Type B pancreatic cell (in vitro differentiated cells): ENCODE measurements at regions not wholly inside any gene's neighbourhood (a gene's known extent, or its start where the extent isn't known, plus 50 kb on each side); places are given as distances from the start of the nearest gene placed in this dataset.

Source experiments
- DNase-seq: peaks from one replicate; pipeline ENCODE4 v3.0.0; 2021; ENCODE audit warnings: mixed read lengths; ENCODE audit not compliant: unreplicated experiment; ENCODE audit errors: extremely low spot score
- H3K27ac Mint-ChIP-seq: 2 replicates; pipeline ENCODE4 v1.8.0; 2021; ENCODE audit warnings: mild to moderate bottlenecking, mixed read lengths
- H3K27me3 Mint-ChIP-seq: 2 replicates; pipeline ENCODE4 v1.8.0; 2021; ENCODE audit warnings: mixed read lengths
- H3K36me3 Mint-ChIP-seq: 2 replicates; pipeline ENCODE4 v1.8.0; 2021; ENCODE audit warnings: mixed read lengths
- H3K4me1 Mint-ChIP-seq: one replicate; pipeline ENCODE4 v1.8.0; 2021; ENCODE audit warnings: mixed read lengths; ENCODE audit not compliant: unreplicated experiment
- H3K4me3 Mint-ChIP-seq: 2 replicates; pipeline ENCODE4 v1.8.0; 2021; ENCODE audit warnings: mild to moderate bottlenecking, mixed read lengths
- H3K9me3 Mint-ChIP-seq: 2 replicates; pipeline ENCODE4 v1.8.0; 2021; ENCODE audit warnings: mixed read lengths
- CTCF ChIP-seq: fragments of 200-600 bp; sonication (generic); conservative IDR thresholded peaks from 2 replicates; pipeline ENCODE4 v1.5.0; 2021; ENCODE audit warnings: antibody characterized with exemption, mild to moderate bottlenecking

DNA sequence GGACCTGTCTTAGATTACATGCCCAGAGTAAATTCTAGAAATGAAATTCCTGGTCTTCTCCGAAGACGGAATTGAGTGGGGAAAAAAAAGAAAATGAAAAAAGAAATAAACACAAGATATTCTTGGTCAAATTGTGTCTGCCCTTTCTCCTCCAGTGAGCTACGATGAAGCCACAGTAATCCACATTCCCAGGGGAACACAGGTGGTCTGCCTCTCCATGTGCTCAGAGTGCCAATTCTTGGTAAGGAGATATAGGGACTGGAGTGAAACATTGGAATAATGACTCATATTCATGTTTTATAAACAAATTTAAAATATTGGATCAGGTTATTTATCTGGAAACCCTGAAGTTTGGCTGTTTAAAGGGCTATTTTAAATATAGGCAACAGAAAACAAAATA, 54.2 kb upstream of the MGST2 start:
- Mint-ChIP-seq H3K4me3 (no peak overlapping the region), H3K9me3 (no peaks in the 10 kb centered on the region), H3K4me1 (peaks cover 8% of the 10 kb centered on the region), H3K36me3 (no peaks in the 10 kb centered on the region), H3K27ac (no peak overlapping the region), H3K27me3 (peaks cover 3% of the 10 kb centered on the region)
- TF ChIP-seq CTCF: no peak
- DNase-seq: no peak

GRCh38 chr4:139609647-139610046, 53.6 kb upstream of the SETD7 start:
- H3K36me3 Mint-ChIP-seq: no peaks in the 10 kb centered on the region
- TF ChIP-seq CTCF: no peak
- DNase-seq: no peak
- peaks cover 17% of the 10 kb centered on the region for H3K4me1 Mint-ChIP-seq
- no peak overlapping the region for H3K4me3 Mint-ChIP-seq
- peaks cover 7% of the 10 kb centered on the region for H3K27me3 Mint-ChIP-seq
- H3K27ac Mint-ChIP-seq: no peak overlapping the region
- H3K9me3 Mint-ChIP-seq: no peaks in the 10 kb centered on the region

- Mint-ChIP-seq H3K36me3 (no peaks in the 10 kb centered on the region), H3K27ac (no peak overlapping the region), H3K9me3 (no peaks in the 10 kb centered on the region), H3K4me3 (no peak overlapping the region), H3K27me3 (peaks cover 7% of the 10 kb centered on the region), H3K4me1 (peaks cover 17% of the 10 kb centered on the region)
- no peak for DNase-seq
- no peak for TF ChIP-seq CTCF
These were observed 51.6 kb upstream of the SETD7 start for GRCh38 chr4:139607502-139608060.

- H3K9me3 Mint-ChIP-seq: no peaks in the 10 kb centered on the region
- H3K36me3 Mint-ChIP-seq: no peaks in the 10 kb centered on the region
- TF ChIP-seq CTCF: peak; percentile 43
These were observed 50.8 kb upstream of the SETD7 start for GRCh38 chr4:139606579-139607501.

DNA sequence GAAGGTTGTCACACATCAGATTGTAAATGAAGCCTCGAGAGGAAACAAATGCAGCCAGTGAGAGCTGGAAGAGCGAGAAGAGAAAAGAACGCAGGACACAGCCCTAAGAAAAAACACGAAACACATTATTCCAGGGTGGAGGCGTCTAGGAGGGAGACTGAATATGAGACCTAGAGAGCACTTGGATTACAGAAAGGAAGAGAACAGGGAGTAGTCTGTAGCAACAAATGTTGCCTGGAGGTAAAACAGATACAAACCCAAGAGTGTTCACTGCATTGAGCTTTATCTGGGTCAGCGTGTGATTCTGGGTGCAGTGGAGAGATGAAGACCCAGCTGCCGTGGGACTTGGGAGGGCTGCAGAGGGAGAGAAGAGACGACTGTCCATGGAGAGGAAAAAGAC, 50.1 kb upstream of the SETD7 start:
- no peak for TF ChIP-seq CTCF
- H3K27me3 Mint-ChIP-seq: peaks cover 7% of the 10 kb centered on the region
- no peaks in the 10 kb centered on the region for H3K9me3 Mint-ChIP-seq
- H3K36me3 Mint-ChIP-seq: no peaks in the 10 kb centered on the region
- H3K4me1 Mint-ChIP-seq: peaks cover 17% of the 10 kb centered on the region
- no peak overlapping the region for H3K4me3 Mint-ChIP-seq
- H3K27ac Mint-ChIP-seq: peak overlapping the region; percentile 6
- DNase-seq: no peak

More at GRCh38 chr4:139606579-139607501, 50.8 kb upstream of the SETD7 start:
- no peak for DNase-seq
- H3K4me3 Mint-ChIP-seq: peak overlapping the region; percentile 38
- peaks cover 7% of the 10 kb centered on the region for H3K27me3 Mint-ChIP-seq
- H3K27ac Mint-ChIP-seq: peak overlapping the region; percentile 6
- H3K4me1 Mint-ChIP-seq: peaks cover 17% of the 10 kb centered on the region
